HG02870 (cell line): ENCODE measurements at regions not wholly inside any gene's neighbourhood (a gene's known extent, or its start where the extent isn't known, plus 50 kb on each side); places are given as distances from the start of the nearest gene placed in this dataset.

Experiments
- ATAC-seq: cut with Tn5 transposase; IDR thresholded peaks from one replicate; pipeline ENCODE4 v1.9.1; 2021; ENCODE audit warnings: mild to moderate bottlenecking, moderate library complexity; ENCODE audit not compliant: unreplicated experiment

DNA sequence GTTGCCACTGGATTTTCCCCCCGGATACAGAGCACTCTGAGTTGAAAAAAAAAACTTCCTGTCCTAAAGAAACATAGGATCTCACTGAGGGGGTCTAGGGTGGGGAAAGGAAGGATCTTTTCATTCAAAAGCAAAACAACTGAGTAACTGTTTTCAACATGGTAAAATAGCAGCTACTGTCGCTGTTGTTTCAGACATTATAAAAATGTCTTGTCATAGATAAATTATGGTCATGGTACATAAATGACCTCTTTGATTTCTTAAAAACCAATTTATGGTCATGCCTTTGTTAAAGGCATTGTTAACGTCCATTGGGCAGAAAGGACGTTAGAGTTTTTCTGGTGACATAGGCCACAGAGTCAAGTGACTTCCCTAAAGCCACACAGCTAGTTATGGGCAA lies 180.4 kb upstream of the DTNBP1 start:
- ATAC-seq = no peak

DNA sequence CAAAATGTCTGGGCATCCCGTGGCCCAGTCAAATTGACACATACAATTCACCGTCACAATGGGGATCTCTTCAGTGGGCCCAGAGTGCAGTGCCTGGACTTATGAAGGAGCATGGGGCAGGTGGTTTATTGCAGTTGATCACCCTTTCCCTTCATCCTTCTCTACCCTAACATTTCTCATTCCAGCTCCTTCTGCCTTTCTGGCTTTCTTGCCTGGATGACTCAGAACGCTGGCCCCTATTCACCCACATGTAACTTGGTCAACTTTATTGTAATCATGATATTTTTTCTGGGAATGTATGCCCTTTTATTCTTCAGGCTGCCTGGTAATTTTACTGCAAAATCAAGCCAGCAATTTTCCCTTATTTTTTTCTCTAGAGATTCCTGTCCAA lies 179.9 kb upstream of the DTNBP1 start:
- no peak for ATAC-seq

DNA sequence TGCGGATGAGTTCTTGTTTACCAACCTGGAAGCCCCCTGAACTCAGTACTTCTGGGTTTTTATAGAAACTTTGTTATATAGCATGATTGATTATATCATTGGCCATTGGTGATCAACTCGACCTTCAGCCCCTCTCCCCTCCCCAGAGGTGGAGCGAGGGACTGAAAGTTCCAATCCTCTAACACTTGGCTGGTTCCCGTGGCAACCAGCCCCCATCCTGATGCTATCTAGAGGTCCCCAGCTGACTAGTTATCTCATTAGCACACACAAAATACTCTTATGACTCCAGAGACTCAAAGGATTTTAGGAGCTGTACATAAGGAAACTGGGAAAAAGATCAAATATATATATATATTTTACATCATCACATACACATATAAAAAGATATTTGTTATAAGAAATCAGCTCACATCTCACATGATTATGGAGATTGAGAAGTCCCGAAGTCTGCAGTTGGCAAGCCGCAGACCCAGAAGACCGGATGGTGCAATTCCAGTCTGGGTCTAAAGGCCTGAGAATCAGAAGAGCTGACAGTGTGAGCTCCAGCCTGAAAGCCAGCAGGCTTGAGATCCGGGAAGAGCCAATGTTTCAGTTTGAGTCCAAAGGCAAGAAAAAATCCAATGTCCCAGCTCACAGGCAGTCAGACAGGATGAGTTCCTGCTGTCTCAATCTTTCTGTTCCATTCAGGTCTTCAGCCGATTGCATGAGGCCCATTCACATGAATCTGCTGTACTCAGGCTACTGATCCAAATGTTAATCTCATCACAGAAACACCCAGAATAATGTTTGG lies 179.3 kb upstream of the DTNBP1 start:
- ATAC-seq = no peak

DNA sequence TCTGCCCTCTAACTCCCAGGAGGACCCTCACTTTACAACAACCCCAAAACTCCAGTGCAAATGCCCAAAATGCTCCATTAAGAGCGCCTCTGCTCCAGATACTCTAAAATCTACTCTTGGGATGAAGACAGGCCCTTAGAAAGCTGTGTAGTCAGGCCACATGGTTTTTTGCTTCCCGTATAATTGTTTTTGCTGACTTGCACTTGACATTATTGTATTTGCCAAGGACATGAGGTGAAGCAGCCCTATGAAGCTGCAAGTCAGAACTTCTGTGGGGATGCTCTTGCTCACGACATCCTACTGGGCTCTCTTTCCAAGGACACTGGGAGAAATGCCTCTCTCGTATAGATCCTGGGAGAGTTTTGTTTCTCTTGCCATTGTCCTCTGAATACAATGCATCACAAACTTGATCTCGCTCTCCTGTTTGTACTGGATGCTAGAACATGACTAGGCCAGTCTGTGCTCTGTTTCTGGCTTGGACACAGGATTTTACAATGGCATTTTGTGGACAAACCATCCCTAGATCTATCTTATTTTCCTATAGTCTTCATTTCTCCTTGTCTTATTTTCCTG lies 177.2 kb upstream of the DTNBP1 start:
- ATAC-seq = no peak

DNA sequence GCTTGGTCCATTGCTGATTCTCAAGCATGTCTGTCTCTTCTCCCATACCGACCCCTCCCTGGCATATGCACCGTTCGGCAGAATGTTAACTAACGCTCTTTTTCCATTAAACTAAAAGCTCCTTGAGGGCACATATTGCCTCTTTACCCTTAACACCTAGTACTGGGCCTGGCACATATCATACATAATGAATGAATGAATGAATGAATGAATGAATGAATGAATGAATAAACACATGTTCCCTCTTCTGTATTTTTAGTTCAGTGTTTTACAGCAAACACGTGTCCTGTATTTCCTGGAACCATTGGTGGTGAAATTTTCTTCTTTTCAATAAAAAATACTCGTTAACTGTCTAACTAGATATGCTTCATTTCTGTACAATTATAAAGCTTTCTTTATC lies 174.4 kb upstream of the DTNBP1 start:
- no peak for ATAC-seq

DNA sequence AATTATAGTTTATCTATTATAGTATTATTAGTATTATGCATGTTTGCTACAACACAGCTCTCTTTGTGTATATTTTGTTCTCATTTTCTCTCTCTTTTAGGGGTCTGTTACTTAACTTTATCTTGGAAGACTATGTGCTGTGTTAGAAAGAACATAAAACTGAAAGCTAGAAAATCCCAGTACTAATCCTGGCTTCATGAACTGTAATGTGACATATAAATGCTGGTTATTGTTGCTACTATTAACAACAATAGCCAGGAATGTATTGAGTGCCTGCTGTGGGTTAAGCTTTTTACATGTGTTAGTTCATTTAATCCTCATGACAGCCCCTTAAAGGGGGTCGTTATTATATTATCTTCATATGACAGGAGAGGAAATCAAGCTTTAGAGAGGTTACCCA lies 170.0 kb upstream of the DTNBP1 start:
- no peak for ATAC-seq

DNA sequence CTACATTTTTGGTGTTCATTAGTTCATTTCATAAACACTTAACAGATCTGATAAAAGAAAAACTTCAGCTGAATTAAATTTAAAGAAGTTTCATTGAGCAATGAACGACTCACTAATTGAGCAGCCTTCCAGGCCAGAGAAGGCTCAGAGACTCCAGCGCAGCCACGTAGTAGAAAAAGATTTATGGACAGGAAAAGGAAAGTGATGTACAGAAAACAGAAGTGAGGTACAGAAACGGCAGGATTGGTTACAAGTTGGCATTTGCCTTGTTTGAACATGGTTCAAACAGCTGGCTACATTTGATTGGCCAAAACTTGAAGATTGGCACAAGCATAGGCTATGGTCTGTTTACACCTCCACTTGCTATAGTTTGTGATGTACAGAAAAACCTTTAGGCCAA lies 166.3 kb upstream of the DTNBP1 start:
- ATAC-seq = no peak

DNA sequence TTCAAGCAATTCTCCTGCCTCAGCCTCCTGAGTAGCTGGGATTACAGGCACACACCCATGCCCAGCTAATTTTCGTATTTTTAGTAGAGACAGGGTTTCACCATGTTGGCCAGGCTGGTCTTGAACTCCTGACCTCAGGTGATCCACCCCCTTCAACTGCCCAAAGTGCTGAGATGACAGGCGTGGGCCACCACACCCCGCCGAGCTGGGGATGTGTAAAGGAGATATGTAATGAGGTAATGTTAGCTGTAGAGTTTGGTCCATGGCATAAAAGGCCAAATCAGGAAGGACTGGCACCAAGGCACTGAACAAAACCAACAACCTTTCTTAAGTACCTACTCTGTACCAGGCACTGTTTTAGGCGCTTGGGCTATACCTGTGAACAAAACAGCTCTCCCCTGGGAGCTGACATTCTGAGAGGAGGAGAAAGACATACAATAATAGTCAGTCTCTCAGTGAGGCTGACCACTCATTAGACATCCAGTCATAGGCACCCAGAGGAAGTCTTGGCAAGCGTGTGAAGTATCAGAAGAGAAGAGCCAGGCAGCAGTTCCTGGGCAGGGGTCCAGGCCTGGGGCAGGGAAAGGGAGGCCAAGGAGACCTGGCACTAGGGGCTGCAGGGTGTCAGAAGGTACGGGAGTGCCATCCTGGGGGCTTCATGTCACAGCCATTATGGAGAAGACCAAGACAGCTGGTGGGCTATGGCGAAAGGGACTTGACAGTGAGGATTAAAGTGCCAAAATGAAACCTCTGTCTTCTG lies 164.8 kb upstream of the DTNBP1 start:
- ATAC-seq = no peak

DNA sequence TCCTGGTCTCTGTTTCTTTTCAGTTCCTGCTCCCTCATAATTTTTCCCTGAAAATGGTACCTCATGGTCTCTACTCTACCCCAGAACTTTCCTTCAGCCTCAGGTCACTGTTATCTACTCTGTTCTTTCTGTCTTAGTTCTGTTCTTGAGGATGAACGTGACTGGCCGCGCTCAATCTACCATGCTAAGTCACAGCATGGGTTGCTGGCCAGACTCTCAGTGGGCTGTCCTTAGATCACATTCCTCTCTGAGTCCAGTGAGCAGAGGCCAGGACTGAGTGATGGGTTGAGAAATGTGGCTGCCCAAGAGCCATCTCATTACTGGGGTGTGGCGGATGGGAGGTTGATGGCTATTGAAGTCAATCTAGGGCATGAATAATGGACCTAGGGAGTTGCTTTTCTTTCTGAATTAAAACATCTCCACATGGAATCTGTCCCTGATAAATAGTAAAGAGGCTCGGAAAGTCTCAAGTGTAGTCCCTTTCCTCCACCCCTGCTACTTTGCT lies 164.0 kb upstream of the DTNBP1 start:
- no peak for ATAC-seq

DNA sequence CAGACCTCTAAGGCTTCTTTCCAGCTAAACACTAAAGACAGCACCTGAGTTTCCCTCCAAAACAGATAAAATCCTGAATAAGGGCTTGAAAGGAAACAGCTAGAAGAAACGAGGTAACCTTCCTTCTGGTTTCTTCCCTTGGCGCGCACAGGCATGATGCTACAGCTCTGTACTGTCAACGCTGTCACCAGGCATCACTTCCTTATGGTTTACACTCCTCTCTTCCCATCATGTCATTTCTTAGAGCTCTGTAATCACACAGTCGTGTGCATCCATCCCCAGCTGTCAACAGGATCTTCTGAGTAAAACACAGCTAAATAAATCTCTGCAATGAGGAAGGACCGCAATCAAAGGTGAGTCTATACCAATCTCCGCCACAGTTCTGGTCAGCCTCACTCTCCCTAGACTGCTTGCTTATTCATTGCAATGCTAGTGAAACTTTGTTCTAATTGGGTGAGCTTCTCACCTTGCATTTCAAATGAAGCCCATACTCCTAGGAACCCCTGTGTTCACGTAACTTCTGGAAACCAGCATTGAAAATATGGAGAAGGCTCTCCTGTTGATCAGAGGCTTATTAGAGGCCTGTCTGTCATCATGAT lies 162.6 kb upstream of the DTNBP1 start:
- no peak for ATAC-seq

DNA sequence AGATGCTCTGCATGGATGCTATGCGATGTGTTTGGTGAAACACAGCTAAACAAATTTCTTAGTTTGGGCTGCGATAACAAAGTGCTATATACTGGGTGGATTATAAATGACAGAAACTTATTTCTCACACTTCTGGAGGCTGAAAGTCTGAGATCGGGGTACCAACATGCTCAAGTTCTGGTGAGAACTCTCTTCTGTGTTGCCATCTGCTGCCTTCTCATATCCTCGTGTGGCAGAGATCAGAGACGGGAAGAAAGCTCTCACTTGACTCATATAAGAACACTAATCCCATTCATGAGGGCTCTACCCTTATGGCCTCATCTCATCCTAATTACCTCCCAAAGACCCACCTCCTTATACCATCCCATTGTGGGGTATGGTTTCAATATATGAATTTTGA lies 162.0 kb upstream of the DTNBP1 start:
- no peak for ATAC-seq

DNA sequence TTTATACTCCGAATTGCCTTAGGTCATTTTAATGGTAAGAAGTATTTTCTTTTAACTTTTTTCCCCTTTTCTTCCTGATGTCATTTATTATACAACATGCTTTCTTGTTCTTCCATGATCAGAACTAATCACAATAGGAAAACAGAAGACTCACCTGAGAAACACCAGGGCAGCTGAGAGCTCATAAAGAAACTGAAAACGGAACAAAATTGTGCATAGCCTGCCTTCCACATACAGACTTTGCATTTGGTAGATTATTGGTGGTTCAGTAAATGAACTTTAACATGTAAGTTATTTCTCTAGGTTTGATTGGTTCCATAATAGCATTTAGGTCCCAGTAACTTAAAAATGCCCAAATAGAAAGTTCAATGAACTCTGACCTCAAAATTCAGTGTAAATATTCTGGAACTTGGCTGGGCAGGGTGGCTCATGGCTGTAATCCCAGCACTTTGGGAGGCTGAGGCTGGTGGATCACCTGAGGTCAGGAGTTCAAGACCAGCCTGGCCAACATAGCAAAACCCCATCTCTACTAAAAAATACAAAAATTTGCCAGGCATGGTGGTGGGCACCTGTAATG lies 161.1 kb upstream of the DTNBP1 start:
- ATAC-seq = no peak

DNA sequence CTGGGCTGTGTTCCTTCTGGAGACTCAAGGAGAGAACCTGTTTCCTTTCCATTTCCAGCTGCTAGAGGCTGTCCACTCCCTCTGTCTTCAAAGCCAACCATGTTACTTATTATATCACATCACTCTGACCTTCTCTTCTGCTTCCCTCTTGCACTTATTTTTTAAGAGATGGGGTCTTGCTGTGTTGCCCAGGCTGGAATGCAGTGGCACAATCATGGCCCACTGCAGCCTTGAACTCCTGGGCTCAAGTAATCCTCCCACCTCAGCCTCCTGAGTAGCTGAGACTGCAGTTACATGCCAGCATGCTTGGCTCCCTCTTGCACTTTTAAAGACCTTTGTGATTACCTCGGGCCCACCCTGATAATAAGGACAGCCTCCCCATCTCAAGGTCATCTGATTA lies 160.0 kb upstream of the DTNBP1 start:
- ATAC-seq = no peak

DNA sequence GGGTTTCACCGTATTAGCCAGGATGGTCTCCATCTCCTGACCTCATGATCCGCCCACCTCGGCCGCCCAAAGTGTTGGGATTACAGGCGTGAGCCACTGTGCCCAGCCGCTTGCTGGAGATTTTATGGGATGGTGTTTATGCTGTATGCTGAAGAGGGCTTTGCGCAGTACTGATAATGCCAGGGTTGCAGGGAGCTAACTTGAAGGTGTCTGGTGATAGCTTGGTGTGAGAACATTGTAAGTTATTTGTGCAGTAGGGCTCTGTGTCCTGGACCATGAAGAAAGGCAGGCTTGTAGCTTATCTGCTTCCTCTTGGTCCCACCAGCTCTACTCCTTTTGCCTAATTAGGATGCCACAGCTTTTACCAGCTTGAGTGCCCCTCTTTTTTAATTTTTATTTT lies 157.0 kb upstream of the DTNBP1 start:
- no peak for ATAC-seq

DNA sequence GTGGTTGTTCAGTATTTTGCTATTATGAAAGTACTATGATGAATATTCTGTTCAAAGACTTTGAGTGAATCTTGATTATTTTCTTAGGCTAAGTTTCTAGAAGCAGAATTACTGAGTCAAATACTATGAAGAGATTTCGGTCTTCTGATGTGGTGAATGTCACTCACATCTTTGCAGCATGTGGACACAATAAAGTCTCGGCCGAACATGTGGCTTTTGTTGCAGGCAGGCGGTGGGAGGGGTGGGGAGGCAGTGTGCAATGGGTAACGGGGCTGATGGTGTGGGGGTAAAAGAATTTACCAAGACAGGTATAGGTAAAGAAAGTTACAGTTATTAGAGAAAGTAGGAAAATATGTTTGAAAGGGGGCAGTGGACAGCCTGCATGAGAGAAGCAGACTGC lies 156.4 kb upstream of the DTNBP1 start:
- ATAC-seq = no peak

DNA sequence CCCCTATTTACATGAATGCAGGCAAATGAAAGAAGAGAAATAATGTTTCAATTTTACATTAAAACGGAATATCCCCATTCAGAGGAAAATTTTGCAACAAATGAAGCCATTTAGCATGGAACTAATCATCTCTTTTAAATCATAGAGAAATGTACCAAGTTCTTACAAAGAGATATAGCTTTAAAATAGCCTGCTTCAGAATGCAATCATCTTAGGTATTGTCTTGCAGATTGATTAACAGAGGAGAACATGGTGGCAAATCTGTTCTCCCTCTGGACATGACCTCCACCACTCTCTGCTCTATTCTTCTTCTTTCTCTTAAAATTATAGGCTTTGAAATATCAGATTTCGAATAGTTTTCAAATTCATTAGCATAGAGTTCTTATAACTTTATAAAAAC lies 155.7 kb upstream of the DTNBP1 start:
- no peak for ATAC-seq

DNA sequence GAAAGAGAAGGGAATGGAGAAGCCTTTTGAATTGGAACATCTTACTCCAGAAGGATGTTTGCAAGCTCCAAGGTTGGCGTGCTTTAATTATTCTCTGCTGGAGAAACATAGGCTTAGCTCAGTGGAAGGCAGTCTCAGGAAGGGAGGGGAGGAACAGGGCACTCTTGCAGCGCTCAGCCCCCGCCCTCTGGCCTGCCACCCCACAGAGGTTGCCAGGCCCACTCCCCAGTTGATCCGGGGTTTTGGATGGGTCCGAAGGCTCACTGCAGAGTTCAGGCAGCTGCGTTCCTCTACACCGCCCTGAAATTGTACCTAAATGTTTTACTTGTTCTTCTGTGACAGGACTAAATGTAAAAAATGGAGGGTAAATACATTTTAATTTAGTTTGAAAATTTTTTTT lies 155.2 kb upstream of the DTNBP1 start:
- no peak for ATAC-seq

DNA sequence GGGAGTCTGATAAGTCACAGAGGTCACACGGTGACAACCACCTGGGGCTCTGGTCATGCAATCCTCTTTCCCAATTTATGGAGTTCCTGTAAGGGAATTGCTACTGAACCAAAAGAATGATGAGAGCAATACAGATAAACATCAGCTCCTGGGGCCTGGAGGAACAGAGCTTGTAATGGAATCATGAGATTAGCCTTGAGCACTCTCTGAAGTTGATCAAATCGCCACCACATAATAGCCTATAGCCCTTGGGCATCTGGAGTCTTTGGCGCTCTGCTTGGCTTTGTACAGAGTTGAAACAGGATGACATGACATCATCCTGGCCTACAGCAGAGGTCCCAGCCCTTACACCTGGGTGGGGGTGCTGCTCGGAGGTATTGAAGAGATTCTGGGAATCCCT lies 154.3 kb upstream of the DTNBP1 start:
- ATAC-seq = no peak

DNA sequence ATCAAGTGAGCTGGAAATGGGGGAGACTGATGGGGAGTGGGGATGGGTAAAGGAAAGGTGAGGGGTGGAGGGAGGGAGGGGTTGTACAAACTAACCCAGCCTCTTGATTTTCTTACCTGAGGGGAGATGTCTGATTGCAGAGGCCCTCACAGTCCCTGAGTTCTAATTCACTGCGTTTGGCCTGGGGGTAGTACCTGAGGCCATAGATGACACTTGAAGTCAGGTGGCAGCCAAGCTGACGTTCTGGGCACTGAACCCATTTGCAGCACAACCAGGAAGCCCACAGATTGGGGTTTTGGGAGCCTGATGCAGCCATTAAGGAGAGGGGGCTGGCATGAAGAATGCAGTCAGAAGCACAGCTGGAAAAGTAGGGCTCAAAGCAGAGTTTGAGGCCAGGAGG lies 153.8 kb upstream of the DTNBP1 start:
- no peak for ATAC-seq

DNA sequence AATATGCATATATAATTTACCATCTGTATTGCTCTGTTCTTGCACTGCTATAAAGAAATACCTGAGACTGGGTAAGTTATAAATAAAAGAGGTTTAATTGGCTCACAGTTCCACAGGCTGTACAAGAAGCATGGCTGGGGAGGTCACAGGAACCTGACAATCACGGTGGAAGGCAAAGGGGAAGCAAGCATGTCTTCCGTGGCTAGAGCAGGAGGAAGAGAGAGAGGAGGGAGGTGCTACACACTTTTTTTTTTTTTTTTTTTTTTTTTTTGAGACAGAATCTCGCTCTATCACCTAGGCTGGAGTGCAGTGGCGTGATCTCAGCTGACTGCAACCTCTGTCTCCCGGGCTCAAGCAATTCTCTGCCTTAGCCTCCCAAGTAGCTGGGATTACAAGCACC lies 150.9 kb upstream of the DTNBP1 start:
- ATAC-seq = peak; percentile 51

DNA sequence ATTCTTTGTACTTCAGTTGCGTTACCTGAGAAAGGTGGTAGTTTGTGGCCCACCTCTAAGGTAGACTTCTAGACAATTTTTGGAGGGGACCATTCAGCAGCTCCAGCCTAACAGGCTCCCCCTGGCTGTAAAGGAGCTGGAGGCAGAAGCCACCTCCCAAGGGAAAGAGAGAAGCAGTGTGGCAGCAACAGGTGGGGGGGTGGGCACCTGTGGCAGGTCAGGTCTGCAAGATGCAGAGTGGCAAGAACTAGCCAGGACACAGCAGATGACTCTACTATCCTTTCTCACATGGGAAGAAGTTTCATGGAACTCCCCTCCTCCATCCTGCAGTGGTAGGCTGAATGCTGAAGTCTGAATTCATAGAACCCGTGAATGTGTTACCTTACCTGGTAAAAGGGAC lies 148.3 kb upstream of the DTNBP1 start:
- no peak for ATAC-seq
